Ovary (tissue), 7 donors: ENCODE measurements at regions not wholly inside any gene's neighbourhood (a gene's known extent, or its start where the extent isn't known, plus 50 kb on each side); places are given as distances from the start of the nearest gene placed in this dataset.

ENCODE experiments used
- DNase-seq, 5 donors: peaks; one replicate each; pipeline ENCODE4 v3.0.0-alpha.2; 2019 to 2020
- H3K27ac ChIP-seq, 2 donors: fragments of 200-600 bp; one replicate each; pipeline versions ENCODE4 v1.5.1 to v1.8.0; 2019 to 2022
- H3K27me3 ChIP-seq: fragments of 200-600 bp; one replicate; pipeline ENCODE4 v1.8.0; 2022
- H3K36me3 ChIP-seq: fragments of 200-600 bp; sonication (generic); one replicate; pipeline ENCODE4 v1.5.1; 2019
- H3K4me1 ChIP-seq: one replicate; pipeline ENCODE4 v1.8.1; 2013; ENCODE audit warnings: mild to moderate bottlenecking, moderate library complexity; ENCODE audit not compliant: insufficient read depth
- H3K4me3 ChIP-seq: fragments of 200-600 bp; sonication (generic); one replicate; pipeline ENCODE4 v1.5.1; 2017
- H3K9me3 ChIP-seq, 2 donors: fragments of 200-600 bp in 1 of 2; sonication (generic) in 1 of 2; one replicate each; pipeline versions ENCODE4 v1.5.1 to v1.8.1; 2013 to 2019; ENCODE audit warnings: mild to moderate bottlenecking in 1 of 2, moderate library complexity in 1 of 2
- EP300 ChIP-seq: sonication (generic); formaldehyde crosslinking; IDR thresholded peaks from one replicate; pipeline ENCODE4 v1.6.1; 2017; ENCODE audit warnings: antibody characterized with exemption
- POLR2A ChIP-seq: fragments of 450-650 bp; IDR thresholded peaks from one replicate; pipeline ENCODE4 v1.6.1; 2017; ENCODE audit warnings: antibody characterized with exemption, mild to moderate bottlenecking, moderate library complexity
- WGBS, 3 donors: extraction: QIAGEN DNeasy Blood & Tissue Kit in 1 of 3; methylation state at CpG; one replicate each; pipeline versions ENCODE4 v1.1.5 to v1.1.7; 2013 to 2017; 5-methylcytosine and 5-hydroxymethylcytosine counted together
- intact Hi-C, 4 donors: fragments of 100-400 bp; cut with DNase I; formaldehyde crosslinking; loops; one replicate each; pipeline versions ENCODE4 v1.11.0 to v1.15.1; 2022 to 2023
- TF ChIP-seq, protein P1 (sequence below), 3 donors: fragments of 450-650 bp in 2 of 3; fragments of 200-600 bp in 1 of 3; IDR thresholded peaks; one replicate each; pipeline versions ENCODE4 v1.5.1 to v1.8.0; 2016 to 2022; ENCODE audit warnings: antibody characterized with exemption in 3 of 3, mild to moderate bottlenecking in 1 of 3
- donor health status: DM: no; HTN: no; CAD: no; lungs with moderate emphysema.
- donor health status: DM: no; HTN: no; CAD: no.
- donor health status: Bipolar disorder and iron deficiency.
- donor health status: DM: no; HTN: no; CAD: no.
- donor health status: DM: yes; HTN: yes; CAD: no.

DNA sequence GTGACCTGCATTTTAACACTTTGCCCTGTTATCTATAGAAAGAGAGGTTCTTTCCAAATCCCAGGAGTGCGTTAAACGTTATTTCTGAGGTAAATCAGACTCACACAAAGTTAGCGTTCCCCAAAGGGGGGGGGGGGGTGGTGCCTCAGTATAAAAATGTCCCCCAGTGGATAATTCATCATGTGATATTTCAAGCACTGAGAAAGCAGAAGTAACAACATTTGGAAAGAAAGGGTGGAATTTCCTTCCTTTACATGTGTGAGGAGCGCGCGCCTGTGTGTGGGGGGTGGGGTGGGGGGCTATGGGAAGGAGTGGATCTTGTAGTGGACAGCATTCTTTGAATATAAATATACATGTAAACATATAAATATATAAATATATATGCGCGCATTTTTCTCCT is 630.9 kb downstream of the NYAP2 start:
- intact Hi-C loops, result no loop called here
- Histone ChIP-seq H3K27me3 (no peaks in the 10 kb centered on the region), H3K4me3 (peak overlapping the region; percentile 45), H3K27ac (no peak overlapping the region), H3K36me3 (no peaks in the 10 kb centered on the region), H3K9me3 (no peaks in the 10 kb centered on the region), H3K4me1 (peaks cover 4% of the 10 kb centered on the region)
- TF ChIP-seq, protein P1, sequence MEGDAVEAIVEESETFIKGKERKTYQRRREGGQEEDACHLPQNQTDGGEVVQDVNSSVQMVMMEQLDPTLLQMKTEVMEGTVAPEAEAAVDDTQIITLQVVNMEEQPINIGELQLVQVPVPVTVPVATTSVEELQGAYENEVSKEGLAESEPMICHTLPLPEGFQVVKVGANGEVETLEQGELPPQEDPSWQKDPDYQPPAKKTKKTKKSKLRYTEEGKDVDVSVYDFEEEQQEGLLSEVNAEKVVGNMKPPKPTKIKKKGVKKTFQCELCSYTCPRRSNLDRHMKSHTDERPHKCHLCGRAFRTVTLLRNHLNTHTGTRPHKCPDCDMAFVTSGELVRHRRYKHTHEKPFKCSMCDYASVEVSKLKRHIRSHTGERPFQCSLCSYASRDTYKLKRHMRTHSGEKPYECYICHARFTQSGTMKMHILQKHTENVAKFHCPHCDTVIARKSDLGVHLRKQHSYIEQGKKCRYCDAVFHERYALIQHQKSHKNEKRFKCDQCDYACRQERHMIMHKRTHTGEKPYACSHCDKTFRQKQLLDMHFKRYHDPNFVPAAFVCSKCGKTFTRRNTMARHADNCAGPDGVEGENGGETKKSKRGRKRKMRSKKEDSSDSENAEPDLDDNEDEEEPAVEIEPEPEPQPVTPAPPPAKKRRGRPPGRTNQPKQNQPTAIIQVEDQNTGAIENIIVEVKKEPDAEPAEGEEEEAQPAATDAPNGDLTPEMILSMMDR (IDR thresholded peaks at IDR 0.05), result no peak
- no peak for TF ChIP-seq EP300
- no peak for TF ChIP-seq POLR2A
- DNase-seq, result no peak
- WGBS, 3 donors, result 11 to 27% (median 18%) methylated on average over 8 of the region's 8 CpGs

DNA sequence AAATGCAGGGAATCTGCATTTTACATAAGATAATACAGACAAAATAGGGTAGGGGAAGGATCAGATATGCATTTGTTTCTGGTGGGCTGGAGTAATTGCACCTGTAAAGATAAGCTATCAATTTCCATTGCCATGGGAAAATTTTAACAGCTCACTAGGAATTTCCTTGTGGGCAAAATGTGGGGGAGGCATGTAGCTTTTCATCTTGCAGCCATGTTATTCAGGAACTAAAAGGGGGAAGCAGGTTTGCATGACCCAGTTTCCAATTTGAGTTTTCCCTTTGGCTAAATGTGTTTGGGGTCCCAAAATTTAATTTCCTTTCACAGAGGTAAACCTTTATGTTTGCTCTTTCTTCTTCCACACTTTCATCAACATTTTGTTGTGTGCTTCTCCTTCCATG is 624.4 kb downstream of the NYAP2 start:
- H3K4me3 ChIP-seq, result no peak overlapping the region
- H3K27me3 ChIP-seq, result no peaks in the 10 kb centered on the region
- H3K4me1 ChIP-seq, result no peaks in the 10 kb centered on the region
- TF ChIP-seq POLR2A (no peak), EP300 (no peak)
- TF ChIP-seq, protein P1 (IDR thresholded peaks at IDR 0.05), result no peak
- H3K9me3 ChIP-seq, result no peaks in the 10 kb centered on the region
- no peaks in the 10 kb centered on the region for H3K36me3 ChIP-seq
- DNase-seq, result no peak
- intact Hi-C loops, result no loop called here
- H3K27ac ChIP-seq, result no peak overlapping the region

DNA sequence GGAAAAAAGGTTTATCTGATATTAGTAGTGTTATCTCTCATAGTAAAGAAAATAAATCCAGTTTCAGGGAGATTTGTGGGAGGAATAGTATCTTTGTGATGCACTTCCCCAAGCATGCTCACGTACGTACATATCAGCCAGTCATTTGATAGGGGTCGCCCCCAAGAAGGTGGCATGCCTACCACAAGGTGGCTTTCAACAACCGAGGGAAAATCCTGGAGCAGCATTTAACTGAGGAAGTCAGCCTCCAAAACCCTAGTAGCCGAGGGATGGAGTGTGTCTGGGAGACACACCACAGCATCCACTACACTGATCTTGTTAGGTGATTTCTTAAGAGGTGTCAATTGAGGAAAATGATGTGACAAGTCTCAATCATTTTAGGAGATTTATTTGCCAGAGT is 623.9 kb downstream of the NYAP2 start:
- intact Hi-C loops, result no loop called here
- 66 to 78% (median 67%) methylated on average over 5 of the region's 5 CpGs for WGBS, 3 donors

DNA sequence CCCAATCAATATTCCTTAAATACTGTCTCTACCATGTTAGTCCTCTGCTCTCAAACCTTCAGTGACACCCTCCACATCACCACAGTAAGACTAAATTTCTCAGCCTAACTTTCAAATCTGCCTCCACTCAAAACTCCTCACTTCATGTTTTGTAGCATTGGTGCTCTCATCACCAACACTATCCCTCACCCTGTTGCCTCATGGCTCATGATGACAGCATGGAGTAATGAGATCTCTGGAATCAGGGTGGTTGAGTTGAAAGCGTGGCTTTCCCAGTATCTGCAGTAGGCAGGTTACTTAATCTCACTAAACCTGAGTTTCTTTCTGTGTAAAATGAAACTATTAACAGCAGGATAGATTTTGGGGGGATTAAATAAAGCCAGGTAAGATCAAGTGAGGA is 621.4 kb downstream of the NYAP2 start:
- Histone ChIP-seq H3K27ac (no peak overlapping the region), H3K9me3 (no peaks in the 10 kb centered on the region), H3K4me3 (no peak overlapping the region), H3K4me1 (no peaks in the 10 kb centered on the region), H3K36me3 (no peaks in the 10 kb centered on the region), H3K27me3 (no peaks in the 10 kb centered on the region)
- intact Hi-C loops, result no loop called here
- TF ChIP-seq EP300 (no peak), POLR2A (no peak)
- TF ChIP-seq, protein P1 (IDR thresholded peaks at IDR 0.05), result no peak
- WGBS, 3 donors, result 94 to 100% (median 97%) methylated on average over 1 of the region's 1 CpG
- no peak for DNase-seq

More for the DNA sequence above, 623.9 kb downstream of the NYAP2 start:
- DNase-seq, result no peak
- H3K27ac ChIP-seq, result no peak overlapping the region
- no peaks in the 10 kb centered on the region for H3K9me3 ChIP-seq
- H3K27me3 ChIP-seq, result no peaks in the 10 kb centered on the region
- no peaks in the 10 kb centered on the region for H3K4me1 ChIP-seq
- no peak overlapping the region for H3K4me3 ChIP-seq
- H3K36me3 ChIP-seq, result no peaks in the 10 kb centered on the region
- TF ChIP-seq POLR2A (no peak), EP300 (no peak)
- TF ChIP-seq, protein P1 (IDR thresholded peaks at IDR 0.05), result no peak

DNA sequence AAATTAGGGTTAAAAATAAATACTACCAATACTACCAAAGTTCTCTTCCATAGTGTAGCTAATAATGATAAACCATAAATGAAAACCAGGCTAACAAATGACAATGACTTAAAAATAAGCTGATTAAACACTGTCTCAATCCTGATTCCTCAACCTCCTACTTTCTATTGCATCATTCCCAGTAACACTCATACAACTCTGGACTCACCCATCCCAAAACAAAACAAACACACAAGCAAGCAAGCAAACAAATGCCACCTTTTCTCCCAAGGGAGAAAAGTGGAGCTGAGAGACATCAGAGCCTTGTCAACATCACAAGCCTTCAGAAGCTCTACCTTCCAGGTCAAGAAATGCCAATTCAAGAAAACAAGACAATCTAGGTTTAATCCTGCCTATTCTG is 620.7 kb downstream of the NYAP2 start:
- H3K27me3 ChIP-seq, result no peaks in the 10 kb centered on the region
- H3K36me3 ChIP-seq, result no peaks in the 10 kb centered on the region
- intact Hi-C loops, result no loop called here
- no peak for TF ChIP-seq POLR2A
- TF ChIP-seq EP300, result no peak
- TF ChIP-seq, protein P1 (IDR thresholded peaks at IDR 0.05), result no peak
- DNase-seq, result no peak
- no peaks in the 10 kb centered on the region for H3K9me3 ChIP-seq
- H3K4me1 ChIP-seq, result no peaks in the 10 kb centered on the region
- no peak overlapping the region for H3K27ac ChIP-seq
- H3K4me3 ChIP-seq, result no peak overlapping the region
